GM12873 (cell line): ENCODE measurements at regions not wholly inside any gene's neighbourhood (a gene's known extent, or its start where the extent isn't known, plus 50 kb on each side); places are given as distances from the start of the nearest gene placed in this dataset.

ENCODE experiments used
- CTCF ChIP-seq: IDR thresholded peaks from 2 replicates; pipeline ENCODE4 v1.5.1; 2012; ENCODE audit warnings: low read depth, mild to moderate bottlenecking, moderate library complexity, low read length, control low read depth; ENCODE audit not compliant: insufficient read depth; ENCODE audit errors: missing control alignments

- no peak for TF ChIP-seq CTCF
Observed at GRCh38 chr5:125487231-125487630, 740.8 kb upstream of the ZNF608 start.

GRCh38 chr5:125489146-125489545, 742.7 kb upstream of the ZNF608 start:
- no peak for TF ChIP-seq CTCF

- no peak for TF ChIP-seq CTCF
Observed at GRCh38 chr5:125491986-125492492, 745.6 kb upstream of the ZNF608 start.

GRCh38 chr5:125492977-125493376, 746.5 kb upstream of the ZNF608 start:
- no peak for TF ChIP-seq CTCF

GRCh38 chr5:125496393-125496792, 750.0 kb upstream of the ZNF608 start:
- no peak for TF ChIP-seq CTCF

- no peak for TF ChIP-seq CTCF
Observed at GRCh38 chr5:125497651-125498050, 751.2 kb upstream of the ZNF608 start.

GRCh38 chr5:125499636-125500332, 753.3 kb upstream of the ZNF608 start:
- TF ChIP-seq CTCF = no peak
